OCI-LY7 (cell line): ENCODE measurements at regions not wholly inside any gene's neighbourhood (a gene's known extent, or its start where the extent isn't known, plus 50 kb on each side); places are given as distances from the start of the nearest gene placed in this dataset.

ENCODE experiments used
- BruUV-seq: library from RNA; stranded (reverse); fragments of 400-500 nt; replicated peaks from 2 replicates; lab custom pipeline; 2021; lab: Mats Ljungman, UMichigan
- CTCF ChIA-PET: fragments of 300-600 bp; sonication (Branson Sonifier 250); formaldehyde crosslinking; loops from one replicate; lab custom pipeline; 2022; ENCODE audit warnings: antibody characterized with exemption; ENCODE audit not compliant: unreplicated experiment; lab: Charles Lee
- POLR2A ChIA-PET: fragments of 300-600 bp; sonication (Branson Sonifier 250); formaldehyde crosslinking; loops from one replicate; lab custom pipeline; 2022; ENCODE audit warnings: antibody characterized with exemption; lab: Charles Lee
- DNase-seq: peaks from one replicate; pipeline ENCODE4 v3.0.0-alpha.2; 2015; ENCODE audit warnings: low spot score
- H2AFZ ChIP-seq: fragments of 200-600 bp; sonication (generic), shearing (Covaris generic); 2 replicates; pipeline ENCODE4 v1.6.1; 2014; ENCODE audit warnings: mild to moderate bottlenecking, antibody characterized with exemption, low read length, moderate library complexity
- H3K27ac ChIP-seq: fragments of 200-600 bp; sonication (generic); 2 replicates; pipeline ENCODE4 v1.5.1; 2014; ENCODE audit warnings: mixed run types, low read depth, mild to moderate bottlenecking, moderate library complexity, low read length, inconsistent platforms; ENCODE audit not compliant: poor library complexity, severe bottlenecking
- H3K36me3 ChIP-seq: fragments of 200-600 bp; sonication (generic); 2 replicates; pipeline ENCODE4 v1.6.1; 2014; ENCODE audit warnings: mild to moderate bottlenecking, antibody characterized with exemption, low read length, moderate library complexity, mixed read lengths; ENCODE audit not compliant: insufficient read depth
- H3K4me1 ChIP-seq: fragments of 200-600 bp; sonication (generic); 2 replicates; pipeline ENCODE4 v1.5.1; 2014; ENCODE audit warnings: mild to moderate bottlenecking, low read length; ENCODE audit not compliant: insufficient read depth, poor library complexity, severe bottlenecking
- H3K4me2 ChIP-seq: fragments of 200-600 bp; sonication (generic); 2 replicates; pipeline ENCODE4 v1.6.1; 2014; ENCODE audit warnings: mild to moderate bottlenecking, low read length
- H3K4me3 ChIP-seq: fragments of 200-600 bp; sonication (generic); 2 replicates; pipeline ENCODE4 v1.5.1; 2014; ENCODE audit warnings: mild to moderate bottlenecking, low read depth, low read length; ENCODE audit not compliant: poor library complexity, severe bottlenecking
- H3K79me2 ChIP-seq: fragments of 200-600 bp; sonication (generic); 2 replicates; pipeline ENCODE4 v1.6.1; 2016; ENCODE audit warnings: low read depth, mild to moderate bottlenecking, low read length, moderate library complexity, mixed read lengths; ENCODE audit not compliant: insufficient read depth
- H3K9me2 ChIP-seq: fragments of 200-600 bp; sonication (generic); 2 replicates; pipeline ENCODE4 v1.6.1; 2016; ENCODE audit warnings: mild to moderate bottlenecking, low read length, mixed read lengths; ENCODE audit not compliant: insufficient read depth
- H3K9me3 ChIP-seq: fragments of 200-600 bp; sonication (generic); 2 replicates; pipeline ENCODE4 v1.6.1; 2014; ENCODE audit warnings: mild to moderate bottlenecking, mixed run types, low read length, mixed read lengths
- H4K20me1 ChIP-seq: fragments of 200-600 bp; sonication (generic); 2 replicates; pipeline ENCODE4 v1.6.1; 2014; ENCODE audit warnings: mild to moderate bottlenecking, antibody characterized with exemption, low read length, moderate library complexity, mixed read lengths; ENCODE audit not compliant: insufficient read depth
- EZH2phosphoT487 ChIP-seq: fragments of 200-600 bp; sonication (generic); IDR thresholded peaks from 2 replicates; pipeline ENCODE4 v1.6.1; 2018; ENCODE audit warnings: low read depth, borderline replicate concordance, mild to moderate bottlenecking, mixed run types, antibody characterized with exemption, low read length, moderate library complexity, mixed read lengths
- intact Hi-C: fragments of 100-400 bp; cut with micrococcal nuclease; formaldehyde crosslinking; loops from one replicate; pipeline ENCODE4 v1.10.0; 2022; ENCODE audit not compliant: unreplicated experiment
- TF ChIP-seq, protein P1 (sequence below): fragments of 200-600 bp; sonication (generic); conservative IDR thresholded peaks from 2 replicates; pipeline ENCODE4 v1.5.1; 2014; ENCODE audit warnings: mild to moderate bottlenecking, antibody characterized with exemption, low read length, moderate library complexity, mixed read lengths

DNA sequence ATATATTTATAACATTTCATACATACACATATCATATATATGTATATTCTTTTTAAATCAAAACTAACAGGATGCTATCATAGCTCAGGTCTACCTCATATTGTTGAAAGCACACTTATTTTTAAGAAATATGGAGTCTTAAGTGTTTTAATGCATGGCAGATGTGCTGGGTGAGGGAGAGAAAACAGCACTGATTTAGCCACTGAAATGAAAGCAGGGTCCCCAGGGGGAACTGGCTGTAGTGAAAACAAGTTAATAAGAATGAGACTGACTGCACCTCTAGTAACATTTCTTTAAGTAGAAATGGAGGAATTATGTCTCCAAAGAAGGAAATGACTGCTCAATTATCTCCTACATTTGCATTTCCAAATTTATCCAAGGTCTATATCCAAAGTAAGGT is 857.8 kb downstream of the DCDC2C start:
- intact Hi-C loops, result no loop called here
- peak; percentile 14 for DNase-seq
- no peak overlapping the region for H2AFZ ChIP-seq
- no peaks in the 10 kb centered on the region for H3K9me2 ChIP-seq
- H3K4me2 ChIP-seq, result no peak overlapping the region
- TF ChIP-seq, protein P1, sequence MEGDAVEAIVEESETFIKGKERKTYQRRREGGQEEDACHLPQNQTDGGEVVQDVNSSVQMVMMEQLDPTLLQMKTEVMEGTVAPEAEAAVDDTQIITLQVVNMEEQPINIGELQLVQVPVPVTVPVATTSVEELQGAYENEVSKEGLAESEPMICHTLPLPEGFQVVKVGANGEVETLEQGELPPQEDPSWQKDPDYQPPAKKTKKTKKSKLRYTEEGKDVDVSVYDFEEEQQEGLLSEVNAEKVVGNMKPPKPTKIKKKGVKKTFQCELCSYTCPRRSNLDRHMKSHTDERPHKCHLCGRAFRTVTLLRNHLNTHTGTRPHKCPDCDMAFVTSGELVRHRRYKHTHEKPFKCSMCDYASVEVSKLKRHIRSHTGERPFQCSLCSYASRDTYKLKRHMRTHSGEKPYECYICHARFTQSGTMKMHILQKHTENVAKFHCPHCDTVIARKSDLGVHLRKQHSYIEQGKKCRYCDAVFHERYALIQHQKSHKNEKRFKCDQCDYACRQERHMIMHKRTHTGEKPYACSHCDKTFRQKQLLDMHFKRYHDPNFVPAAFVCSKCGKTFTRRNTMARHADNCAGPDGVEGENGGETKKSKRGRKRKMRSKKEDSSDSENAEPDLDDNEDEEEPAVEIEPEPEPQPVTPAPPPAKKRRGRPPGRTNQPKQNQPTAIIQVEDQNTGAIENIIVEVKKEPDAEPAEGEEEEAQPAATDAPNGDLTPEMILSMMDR, result no peak
- no peak for TF ChIP-seq EZH2phosphoT487
- no peaks in the 10 kb centered on the region for H3K9me3 ChIP-seq
- no peak overlapping the region for H3K4me3 ChIP-seq
- BruUV-seq, result no TSS peak
- no peaks in the 10 kb centered on the region for H3K79me2 ChIP-seq
- ChIA-PET CTCF (no interaction called here), POLR2A (interaction anchor here (0.5 kb wide), 1 partner anchor 896 kb away, joined by 6 read pairs; no protein-coding TSS in a partner anchor)
- H3K36me3 ChIP-seq, result no peaks in the 10 kb centered on the region
- H4K20me1 ChIP-seq, result no peaks in the 10 kb centered on the region
- H3K4me1 ChIP-seq, result no peaks in the 10 kb centered on the region
- H3K27ac ChIP-seq, result no peak overlapping the region

DNA sequence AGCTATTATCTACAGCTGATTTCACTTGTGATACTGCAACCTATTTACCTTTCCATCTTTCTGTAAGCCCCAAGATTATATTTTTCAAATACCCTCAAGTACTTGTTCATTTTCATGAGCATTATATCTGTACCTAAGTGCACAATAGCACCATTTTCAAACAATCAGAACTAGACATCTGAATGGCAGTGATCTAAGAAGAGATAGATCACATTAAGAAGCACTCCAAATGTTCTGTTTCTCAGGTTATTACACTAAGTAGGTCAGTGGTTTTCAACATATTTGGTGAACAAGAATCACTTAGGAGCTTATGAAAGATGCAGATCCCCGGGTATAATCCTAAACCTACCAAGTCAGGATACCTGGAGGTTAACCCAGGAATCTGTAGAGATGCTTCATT is 872.7 kb downstream of the DCDC2C start:
- no peaks in the 10 kb centered on the region for H3K9me2 ChIP-seq
- POLR2A ChIA-PET, result no interaction called here
- CTCF ChIA-PET, result no interaction called here
- no peaks in the 10 kb centered on the region for H4K20me1 ChIP-seq
- H3K79me2 ChIP-seq, result no peaks in the 10 kb centered on the region
- H3K9me3 ChIP-seq, result no peaks in the 10 kb centered on the region
- H3K4me2 ChIP-seq, result no peak overlapping the region
- no peaks in the 10 kb centered on the region for H3K36me3 ChIP-seq
- H2AFZ ChIP-seq, result no peak overlapping the region
- no peak overlapping the region for H3K4me3 ChIP-seq
- intact Hi-C loops, result no loop called here
- H3K27ac ChIP-seq, result no peak overlapping the region
- no TSS peak for BruUV-seq
- TF ChIP-seq EZH2phosphoT487, result no peak
- TF ChIP-seq, protein P1, result no peak
- no peaks in the 10 kb centered on the region for H3K4me1 ChIP-seq
- no peak for DNase-seq

DNA sequence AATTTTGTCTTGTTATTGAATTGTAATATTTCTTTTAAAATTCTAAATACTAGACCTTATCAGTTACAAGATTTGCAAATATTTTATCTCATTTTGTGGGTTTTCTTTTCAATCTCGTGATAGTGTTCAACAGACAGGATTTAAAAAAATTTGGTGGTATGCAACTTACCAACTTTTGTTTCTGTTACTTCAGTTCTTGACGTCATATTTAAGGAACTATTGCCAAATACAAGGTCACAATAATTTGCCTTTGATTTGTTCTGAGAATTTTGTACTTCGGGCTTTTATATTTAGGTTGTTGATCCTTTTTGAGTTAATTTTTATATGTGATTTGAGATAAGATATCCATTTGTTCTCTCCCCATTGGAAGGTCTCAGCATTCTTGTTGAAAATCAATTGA is 876.6 kb downstream of the DCDC2C start:
- POLR2A ChIA-PET, result no interaction called here
- no peaks in the 10 kb centered on the region for H3K4me1 ChIP-seq
- no peaks in the 10 kb centered on the region for H4K20me1 ChIP-seq
- BruUV-seq, result no TSS peak
- no peaks in the 10 kb centered on the region for H3K79me2 ChIP-seq
- TF ChIP-seq, protein P1, result no peak
- no peak for TF ChIP-seq EZH2phosphoT487
- intact Hi-C loops, result no loop called here
- H3K36me3 ChIP-seq, result no peaks in the 10 kb centered on the region
- no peak overlapping the region for H2AFZ ChIP-seq
- H3K4me2 ChIP-seq, result no peak overlapping the region
- no peaks in the 10 kb centered on the region for H3K9me3 ChIP-seq
- H3K4me3 ChIP-seq, result no peak overlapping the region
- H3K27ac ChIP-seq, result no peak overlapping the region
- no peaks in the 10 kb centered on the region for H3K9me2 ChIP-seq
- no peak for DNase-seq
- CTCF ChIA-PET, result no interaction called here
